ENCODE measurements at regions not wholly inside any gene's neighbourhood (a gene's known extent, or its start where the extent isn't known, plus 50 kb on each side); places are given as distances from the start of the nearest gene placed in this dataset.

DNA sequence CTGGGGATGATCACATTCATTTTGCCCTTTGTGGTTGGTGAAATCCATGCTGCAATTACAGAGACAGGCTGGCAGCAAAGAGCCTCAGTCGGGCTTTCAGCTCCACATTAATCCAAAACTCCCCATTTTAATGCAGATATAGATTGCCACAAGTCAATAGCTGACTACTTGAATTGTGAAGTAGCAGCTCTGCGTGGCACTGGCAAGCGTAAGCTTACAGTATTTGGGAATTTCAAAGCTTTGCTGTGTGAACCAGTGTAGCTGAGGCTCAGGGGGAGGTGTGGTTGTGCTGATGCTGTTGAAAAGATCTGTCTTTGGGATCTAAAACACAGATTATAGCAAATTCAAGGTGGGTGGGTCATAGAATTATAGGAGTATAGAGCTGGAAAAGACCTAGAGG lies 290.3 kb upstream of the ONECUT1 start:
- no peak overlapping the region for H3K4me3 ChIP-seq (ENCODE audit: low read depth, low read length)
- no peak for DNase-seq (ENCODE audit: low read depth, low spot score)
- in situ Hi-C loops (cut with HindIII; ENCODE audit: low sequenced_read_pairs) = no loop called here
- TF ChIP-seq, protein P1, sequence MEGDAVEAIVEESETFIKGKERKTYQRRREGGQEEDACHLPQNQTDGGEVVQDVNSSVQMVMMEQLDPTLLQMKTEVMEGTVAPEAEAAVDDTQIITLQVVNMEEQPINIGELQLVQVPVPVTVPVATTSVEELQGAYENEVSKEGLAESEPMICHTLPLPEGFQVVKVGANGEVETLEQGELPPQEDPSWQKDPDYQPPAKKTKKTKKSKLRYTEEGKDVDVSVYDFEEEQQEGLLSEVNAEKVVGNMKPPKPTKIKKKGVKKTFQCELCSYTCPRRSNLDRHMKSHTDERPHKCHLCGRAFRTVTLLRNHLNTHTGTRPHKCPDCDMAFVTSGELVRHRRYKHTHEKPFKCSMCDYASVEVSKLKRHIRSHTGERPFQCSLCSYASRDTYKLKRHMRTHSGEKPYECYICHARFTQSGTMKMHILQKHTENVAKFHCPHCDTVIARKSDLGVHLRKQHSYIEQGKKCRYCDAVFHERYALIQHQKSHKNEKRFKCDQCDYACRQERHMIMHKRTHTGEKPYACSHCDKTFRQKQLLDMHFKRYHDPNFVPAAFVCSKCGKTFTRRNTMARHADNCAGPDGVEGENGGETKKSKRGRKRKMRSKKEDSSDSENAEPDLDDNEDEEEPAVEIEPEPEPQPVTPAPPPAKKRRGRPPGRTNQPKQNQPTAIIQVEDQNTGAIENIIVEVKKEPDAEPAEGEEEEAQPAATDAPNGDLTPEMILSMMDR (IDR thresholded peaks at IDR 0.05; ENCODE audit: low read depth, low read length) = no peak

DNA sequence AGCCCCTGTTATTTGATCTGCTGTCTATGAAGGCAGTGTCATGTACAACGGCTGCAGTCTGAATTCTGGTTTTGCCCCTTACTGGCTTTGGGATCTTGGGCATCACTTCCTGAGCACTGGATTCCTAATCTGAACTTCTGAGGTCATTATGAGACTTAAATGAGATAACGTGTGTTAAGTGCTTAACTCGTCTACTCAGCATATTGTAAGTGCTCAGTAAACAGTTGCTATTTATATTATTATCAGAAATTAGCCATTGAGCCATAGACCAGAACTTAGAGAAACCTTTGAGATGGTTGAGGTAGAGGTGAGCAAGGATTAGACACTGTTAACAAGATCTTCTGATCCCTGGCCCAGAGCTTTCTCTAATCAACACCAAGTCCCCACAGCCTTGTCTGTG lies 284.1 kb upstream of the ONECUT1 start:
- in situ Hi-C loops (cut with HindIII; ENCODE audit: low sequenced_read_pairs) = no loop called here

DNA sequence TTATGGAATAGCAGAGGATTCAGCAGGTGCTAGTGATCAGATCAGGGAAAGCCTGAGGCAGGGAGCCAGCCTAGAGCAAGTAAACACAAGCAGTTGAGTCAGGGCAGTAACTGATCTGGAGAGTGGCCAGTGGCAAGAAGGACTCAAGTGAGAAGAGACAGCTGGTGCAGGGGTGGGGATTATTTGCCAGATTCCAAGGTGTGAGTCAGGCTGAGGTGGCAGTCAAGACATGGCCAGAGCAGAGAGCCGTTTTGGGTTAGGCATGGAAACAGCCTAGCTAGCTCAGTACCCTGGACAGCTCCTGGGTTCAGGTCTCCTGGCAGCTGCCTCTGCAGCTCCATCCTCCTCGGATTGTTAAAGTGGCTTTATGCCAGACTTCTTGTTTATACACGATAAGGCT lies 281.9 kb upstream of the ONECUT1 start:
- TF ChIP-seq, protein P1 (IDR thresholded peaks at IDR 0.05; ENCODE audit: low read depth, low read length) = no peak
- DNase-seq (ENCODE audit: low read depth, low spot score) = peak; percentile 17
- in situ Hi-C loops (cut with HindIII; ENCODE audit: low sequenced_read_pairs) = no loop called here
- no peak overlapping the region for H3K4me3 ChIP-seq (ENCODE audit: low read depth, low read length)

More for the DNA sequence above, 284.1 kb upstream of the ONECUT1 start:
- no peak overlapping the region for H3K4me3 ChIP-seq (ENCODE audit: low read depth, low read length)
- DNase-seq (ENCODE audit: low read depth, low spot score) = no peak
- TF ChIP-seq, protein P1 (IDR thresholded peaks at IDR 0.05; ENCODE audit: low read depth, low read length) = no peak

DNA sequence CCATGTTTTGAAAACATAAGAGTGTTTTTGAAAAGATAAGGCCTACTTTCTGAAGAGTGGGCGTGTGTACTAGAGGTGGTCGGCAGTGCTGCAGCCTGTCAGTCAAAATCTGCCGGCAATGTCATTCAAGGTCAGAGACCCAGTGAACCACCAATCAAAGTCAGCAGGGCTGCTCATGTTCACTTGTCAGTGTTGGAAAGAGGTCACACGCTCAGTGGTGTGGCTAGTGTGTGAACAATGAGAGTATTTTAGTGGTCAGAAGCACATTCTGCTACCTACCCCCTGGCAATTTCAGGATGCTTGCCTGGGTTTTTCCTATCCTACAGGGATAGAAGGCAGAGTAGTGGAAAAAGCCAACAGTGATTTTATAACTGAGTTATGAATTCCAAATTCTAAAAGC lies 278.5 kb upstream of the ONECUT1 start:
- in situ Hi-C loops (cut with HindIII; ENCODE audit: low sequenced_read_pairs) = no loop called here
- TF ChIP-seq, protein P1 (IDR thresholded peaks at IDR 0.05; ENCODE audit: low read depth, low read length) = no peak
- no peak overlapping the region for H3K4me3 ChIP-seq (ENCODE audit: low read depth, low read length)
- no peak for DNase-seq (ENCODE audit: low read depth, low spot score)

DNA sequence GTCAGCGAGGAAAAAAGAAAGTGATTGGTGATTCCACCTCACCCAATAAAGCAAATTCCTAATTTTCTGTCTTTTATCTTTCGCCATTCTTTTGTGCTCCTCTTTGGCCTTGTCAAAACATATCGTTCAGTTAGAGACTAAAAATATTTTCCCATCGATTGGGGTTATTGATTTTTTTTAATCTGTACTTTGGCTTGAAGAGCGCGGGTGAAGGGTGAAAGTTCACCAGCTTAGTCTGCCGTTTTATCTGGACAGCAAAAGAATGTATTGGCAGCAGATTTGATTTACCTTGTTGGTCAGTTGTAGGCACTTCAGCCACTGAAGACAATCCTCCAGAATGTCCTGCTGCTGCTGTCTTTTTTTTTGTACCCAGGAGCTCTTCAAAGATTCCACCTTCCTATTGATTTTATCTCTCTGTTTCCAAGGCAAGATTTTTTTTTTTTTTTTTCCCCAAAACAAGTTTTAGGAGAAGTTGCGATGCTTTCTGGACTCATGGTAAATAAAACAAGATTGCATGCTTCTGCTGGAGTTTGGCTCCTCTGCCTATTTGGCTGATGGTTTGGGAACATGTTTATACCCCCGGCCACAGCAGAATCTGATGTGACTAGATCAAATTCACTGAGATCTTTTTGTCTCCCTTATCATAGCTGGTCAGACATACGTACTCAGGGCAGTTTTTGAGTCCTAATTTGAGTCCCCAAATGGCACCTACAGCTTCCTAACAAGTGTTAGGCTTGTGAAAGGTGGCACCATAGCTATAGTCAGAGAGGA lies 269.3 kb upstream of the ONECUT1 start:
- DNase-seq (ENCODE audit: low read depth, low spot score) = no peak
- in situ Hi-C loops (cut with HindIII; ENCODE audit: low sequenced_read_pairs) = no loop called here
- H3K4me3 ChIP-seq (ENCODE audit: low read depth, low read length) = no peak overlapping the region
- TF ChIP-seq, protein P1 (IDR thresholded peaks at IDR 0.05; ENCODE audit: low read depth, low read length) = no peak

DNA sequence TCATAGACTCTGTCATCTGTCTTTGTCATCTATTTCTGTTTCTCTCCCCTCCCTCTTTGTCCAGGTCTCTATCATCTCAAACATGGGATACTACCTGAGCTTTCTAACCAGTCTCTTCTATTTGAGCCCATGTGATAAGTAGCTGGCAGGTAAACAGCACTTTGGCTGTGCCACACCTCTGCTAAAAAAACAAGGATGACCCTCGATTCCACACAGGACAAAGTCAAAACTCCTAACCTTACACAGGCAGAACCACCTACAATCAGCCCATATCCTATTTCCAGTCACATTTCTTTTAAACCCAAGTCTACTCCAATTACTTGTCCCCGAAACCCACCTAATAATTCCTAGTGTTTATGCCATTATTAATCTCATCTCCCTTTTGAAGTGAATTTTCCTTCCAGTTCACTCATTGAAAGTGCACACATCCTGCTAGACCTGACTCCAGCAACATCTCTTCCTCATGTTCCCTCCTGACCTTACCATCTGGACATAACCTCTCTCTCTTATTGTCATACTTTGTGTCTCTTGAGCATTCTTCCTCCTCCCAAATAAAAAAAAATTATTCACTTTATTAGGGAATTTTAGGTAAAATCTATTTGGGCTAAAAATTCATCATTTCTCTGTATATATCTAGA lies 256.1 kb upstream of the ONECUT1 start:
- no peak overlapping the region for H3K4me3 ChIP-seq (ENCODE audit: low read depth, low read length)
- DNase-seq (ENCODE audit: low read depth, low spot score) = no peak
- in situ Hi-C loops (cut with HindIII; ENCODE audit: low sequenced_read_pairs) = no loop called here
- TF ChIP-seq, protein P1 (IDR thresholded peaks at IDR 0.05; ENCODE audit: low read depth, low read length) = no peak

All from astrocyte of the spinal cord (primary cell).